ENCODE measurements at regions not wholly inside any gene's neighbourhood (a gene's known extent, or its start where the extent isn't known, plus 50 kb on each side); places are given as distances from the start of the nearest gene placed in this dataset.

- 26% methylated on average over 7 of the region's 7 CpGs for WGBS (ENCODE audit: insufficient coverage, insufficient replicate concordance, low lambda C conversion rate, missing lambda C conversion rate)
- BruUV-seq (replicated peaks), result no TSS peak
- Histone ChIP-seq H3K9me3 (replicated peaks; ENCODE audit: control insufficient read depth, insufficient read depth, low read length) (no peaks in the 10 kb centered on the region), H3K79me2 (ENCODE audit: control insufficient read depth, insufficient read depth, low read length) (no peaks in the 10 kb centered on the region), H2AFZ (ENCODE audit: control insufficient read depth, low read depth, low read length) (no peak overlapping the region), H3K36me3 (ENCODE audit: control insufficient read depth in 2 of 2, insufficient read depth in 2 of 2, low read length in 1 of 2) (no peaks in the 10 kb centered on the region), H4K20me1 (ENCODE audit: control insufficient read depth, insufficient read depth) (no peaks in the 10 kb centered on the region), H3K27ac (ENCODE audit: control insufficient read depth, insufficient read depth) (no peak overlapping the region), H3K4me1 (ENCODE audit: control insufficient read depth, insufficient read depth, low read length) (no peaks in the 10 kb centered on the region), H3K4me2 (ENCODE audit: control insufficient read depth, insufficient read depth) (no peak overlapping the region), H3K4me3 (no peak overlapping the region), H3K9ac (ENCODE audit: control insufficient read depth, insufficient read depth, low read length) (no peak overlapping the region), H3K27me3 (replicated peaks in 1 of 2; ENCODE audit: control insufficient read depth in 2 of 2, insufficient read depth in 2 of 2, low read length in 1 of 2) (no peaks in the 10 kb centered on the region)
- in situ Hi-C loops (cut with MboI), result no loop called here
- ATAC-seq (no peak), DNase-seq (ENCODE audit: low read depth, low spot score) (no peak), FAIRE-seq (no peak)
- ChIA-PET POLR2A (no interaction called here), CTCF (no interaction called here), RAD21 (ENCODE audit: unreplicated experiment) (no interaction called here), SMC1A (ENCODE audit: uncharacterized antibody, unreplicated experiment) (no interaction called here)
- intact Hi-C loops (cut with micrococcal nuclease; ENCODE audit: unreplicated experiment), result loop anchor here (10.0 kb wide), 1 partner anchor 57 kb away; no protein-coding TSS in a partner anchor
- TF ChIP-seq GATAD2B (conservative IDR thresholded peaks at IDR 0.05; ENCODE audit: low read depth), result no peak
- TF ChIP-seq ZNF384 (IDR thresholded peaks at IDR 0.05; ENCODE audit: borderline replicate concordance, low read depth, low read length), result no peak
- TF ChIP-seq ZBTB33 (IDR thresholded peaks at IDR 0.05), result no peak
- TF ChIP-seq E4F1 (IDR thresholded peaks at IDR 0.05; ENCODE audit: borderline replicate concordance, partially characterized antibody), result no peak
- no peak for TF ChIP-seq WRNIP1 (IDR thresholded peaks at IDR 0.05; ENCODE audit: borderline replicate concordance, low read depth, low read length)
- no peak for TF ChIP-seq IRF5 (IDR thresholded peaks at IDR 0.05; ENCODE audit: borderline replicate concordance)
- no peak for TF ChIP-seq ESRRA (IDR thresholded peaks at IDR 0.05; ENCODE audit: low read length)
- no peak for TF ChIP-seq SIN3A (IDR thresholded peaks at IDR 0.05; ENCODE audit: low read depth, low read length)
- no peak for TF ChIP-seq RELB (IDR thresholded peaks at IDR 0.05; ENCODE audit: low read depth)
- no peak for TF ChIP-seq STAT3 (IDR thresholded peaks at IDR 0.05; ENCODE audit: low read depth, low read length)
- TF ChIP-seq E2F8 (IDR thresholded peaks at IDR 0.05; ENCODE audit: low read depth, partially characterized antibody), result no peak
- TF ChIP-seq MEF2A (IDR thresholded peaks at IDR 0.05; ENCODE audit: insufficient read depth, low read depth, low read length), result no peak
- TF ChIP-seq POU2F2 (IDR thresholded peaks at IDR 0.05; ENCODE audit: borderline replicate concordance, low read depth, low read length), result no peak
- TF ChIP-seq NFYA (IDR thresholded peaks at IDR 0.05; ENCODE audit: borderline replicate concordance, low read depth, low read length), result no peak
Measured at GRCh38 chr10:29827512-29827911, 192.7 kb upstream of the SVIL start.
